Sigmoid colon (tissue), 4 donors: ENCODE measurements at regions not wholly inside any gene's neighbourhood (a gene's known extent, or its start where the extent isn't known, plus 50 kb on each side); places are given as distances from the start of the nearest gene placed in this dataset.

Experiments used
- CTCF ChIP-seq, 4 experiments: fragments of 450-650 bp in 3 of 4; fragments of 200-600 bp in 1 of 4; IDR thresholded peaks; one replicate each; pipeline ENCODE4 v1.5.1; 2016 to 2019; ENCODE audit warnings: antibody characterized with exemption in 4 of 4, mild to moderate bottlenecking in 3 of 4, moderate library complexity in 2 of 4
- EP300 ChIP-seq, 4 donors: sonication (generic); formaldehyde crosslinking; IDR thresholded peaks; one replicate each; pipeline ENCODE4 v1.6.1; 2017; ENCODE audit warnings: antibody characterized with exemption in 4 of 4
- POLR2A ChIP-seq, 2 donors: fragments of 450-650 bp; IDR thresholded peaks; one replicate each; pipeline ENCODE4 v1.6.1; 2016; ENCODE audit warnings: antibody characterized with exemption in 2 of 2, mild to moderate bottlenecking in 2 of 2, moderate library complexity in 2 of 2
- POLR2AphosphoS5 ChIP-seq, 4 donors: sonication (generic); formaldehyde crosslinking; IDR thresholded peaks; one replicate each; pipeline ENCODE4 v1.6.1; 2017; ENCODE audit warnings: antibody characterized with exemption in 4 of 4

GRCh38 chr5:38078161-38078560, 180.2 kb upstream of the EGFLAM start:
- TF ChIP-seq EP300 (IDR thresholded peaks at IDR 0.05) (no peak), POLR2AphosphoS5 (IDR thresholded peaks at IDR 0.05) (no peak), POLR2A (IDR thresholded peaks at IDR 0.05) (no peak), CTCF (IDR thresholded peaks at IDR 0.05) (no peak)
